Renal cortex interstitium (tissue), 11 donors: ENCODE measurements at regions not wholly inside any gene's neighbourhood (a gene's known extent, or its start where the extent isn't known, plus 50 kb on each side); places are given as distances from the start of the nearest gene placed in this dataset.

Experiments used
- DNase-seq, 11 donors: peaks; one replicate each; pipeline ENCODE4 v3.0.0-alpha.2; 2013; ENCODE audit warnings: low read depth in 9 of 11, low spot score in 4 of 11; ENCODE audit errors: extremely low read depth in 1 of 11

DNA sequence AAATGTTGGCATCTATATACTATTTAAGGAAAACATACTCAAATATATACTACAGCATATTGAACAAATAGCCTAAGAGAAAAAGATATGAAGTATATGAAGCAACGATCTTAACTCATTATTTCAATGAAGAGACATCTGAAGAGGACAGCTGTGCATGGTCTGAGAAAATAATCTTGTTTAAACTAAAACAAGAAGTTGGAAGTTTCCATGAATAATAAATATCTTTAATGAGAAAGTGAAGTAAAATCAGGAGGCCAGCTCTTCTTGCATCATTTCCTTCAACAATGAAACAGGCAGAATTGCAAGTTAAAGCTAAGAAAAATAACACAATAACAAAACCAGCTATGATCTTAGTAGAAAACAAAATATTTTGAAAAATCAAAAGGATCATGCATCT lies 1265.4 kb upstream of the MAP3K7 start:
- peak in 6 of 11 donors; percentile 4 to 37 (median 26) for DNase-seq

DNA sequence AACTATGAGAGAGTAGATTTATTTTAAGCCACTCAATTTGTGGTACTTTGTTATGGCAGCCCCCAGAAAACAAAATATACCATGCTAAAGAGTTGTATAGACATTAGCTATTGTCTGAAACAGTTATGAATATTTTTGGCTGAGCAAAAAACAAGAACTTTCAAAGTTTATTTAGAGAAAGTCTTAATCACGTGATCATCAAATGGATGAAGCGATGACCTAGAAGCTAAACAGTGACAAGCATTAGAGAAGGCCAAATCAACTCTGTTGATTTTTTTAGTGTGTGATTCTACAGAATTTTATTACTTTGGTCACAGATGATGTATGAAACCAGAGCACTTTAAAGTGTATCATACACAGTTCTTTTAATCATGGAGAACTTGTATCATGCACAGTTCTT lies 1247.9 kb upstream of the MAP3K7 start:
- no peak for DNase-seq

DNA sequence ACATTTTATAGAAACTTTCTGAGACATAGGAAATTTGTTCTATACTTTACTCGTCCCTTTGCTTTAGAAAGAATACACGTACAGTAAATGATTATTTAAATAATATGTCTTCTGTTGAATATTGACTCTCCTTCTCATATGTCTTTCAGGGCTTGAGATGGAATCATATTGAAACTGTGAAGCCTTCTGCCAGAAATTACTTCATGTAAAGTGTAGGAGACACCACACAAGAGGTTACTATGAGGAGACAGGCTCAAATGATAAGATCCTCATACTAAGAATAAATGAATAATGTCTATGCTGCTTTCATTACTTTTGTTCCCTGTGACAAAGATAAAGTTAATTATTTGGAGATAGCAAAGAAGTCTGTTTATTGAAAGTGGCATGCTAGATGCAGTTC lies 1240.3 kb upstream of the MAP3K7 start:
- DNase-seq = no peak

DNA sequence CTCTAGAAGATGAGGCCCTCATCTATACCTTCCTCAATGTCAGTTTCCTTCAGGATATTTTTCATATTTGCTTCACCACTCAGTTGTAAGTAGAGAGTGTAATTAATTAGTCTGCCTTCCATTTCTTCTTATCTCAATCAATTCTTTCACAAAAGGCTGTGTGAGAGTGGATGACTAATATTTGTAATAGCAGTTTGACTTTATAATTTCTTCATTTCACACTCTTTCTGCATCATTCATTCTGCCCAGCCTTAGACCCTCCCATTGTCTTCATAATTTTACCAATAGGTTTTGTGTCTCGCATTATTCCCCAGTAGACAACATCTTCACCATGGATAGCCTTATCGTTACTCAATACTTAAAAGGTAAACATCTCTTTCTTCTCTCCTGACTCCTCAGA lies 1239.3 kb upstream of the MAP3K7 start:
- DNase-seq = no peak

DNA sequence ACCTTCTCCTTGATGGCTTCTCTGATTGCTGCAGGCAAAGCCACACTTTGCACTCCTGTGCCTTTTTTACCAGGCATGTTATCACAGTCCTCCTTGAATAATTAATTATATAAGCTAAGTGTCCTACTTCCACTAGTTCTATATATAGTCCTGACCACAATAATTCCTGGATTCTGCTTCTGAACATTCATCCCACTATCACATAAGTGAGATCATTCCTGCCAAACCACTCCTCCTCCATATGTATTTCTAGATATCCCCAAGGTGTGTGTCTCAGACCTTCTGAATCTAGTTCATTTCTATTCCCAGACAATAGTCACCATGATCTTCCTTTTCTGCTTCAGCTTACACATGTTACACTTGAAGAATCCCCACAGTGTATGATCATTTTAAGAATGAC lies 1237.5 kb upstream of the MAP3K7 start:
- no peak for DNase-seq

DNA sequence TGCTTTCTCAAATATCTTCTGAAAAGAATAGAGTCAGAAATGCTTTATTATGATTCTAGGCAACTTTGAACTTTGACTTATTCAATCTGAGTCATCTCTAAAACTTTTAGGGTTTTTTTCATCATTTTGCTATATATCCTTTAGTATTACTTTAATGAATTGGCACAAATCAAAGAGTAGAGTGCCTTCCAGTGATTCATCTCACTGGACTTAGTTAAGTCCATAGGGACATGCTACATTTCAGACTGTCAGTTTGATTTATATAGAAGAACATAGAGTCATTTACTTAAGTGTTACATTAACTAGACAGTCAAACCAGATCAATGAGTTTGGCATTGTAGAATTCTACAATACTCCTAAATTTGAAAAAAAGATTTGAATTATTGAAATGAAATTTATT lies 1235.7 kb upstream of the MAP3K7 start:
- DNase-seq = no peak

DNA sequence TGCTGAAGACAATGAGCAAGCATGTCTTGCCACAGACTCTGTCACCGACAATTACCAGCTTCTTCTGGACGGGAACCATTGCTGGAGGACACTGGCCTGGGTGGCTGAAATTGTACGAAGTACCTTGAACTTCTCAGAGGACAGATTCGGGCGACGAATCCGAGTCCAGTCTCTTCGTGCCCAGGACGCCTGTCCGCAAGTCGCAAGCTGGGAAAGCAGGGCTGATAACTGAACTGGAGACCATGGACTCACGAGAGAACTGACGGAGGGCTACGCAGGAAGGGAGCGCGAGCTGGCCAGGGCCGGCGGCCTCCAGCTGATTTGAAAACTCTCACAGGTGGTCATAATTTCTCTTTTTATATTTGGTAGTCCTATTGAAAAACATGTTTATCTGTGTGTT lies 1229.5 kb upstream of the MAP3K7 start:
- DNase-seq = no peak

DNA sequence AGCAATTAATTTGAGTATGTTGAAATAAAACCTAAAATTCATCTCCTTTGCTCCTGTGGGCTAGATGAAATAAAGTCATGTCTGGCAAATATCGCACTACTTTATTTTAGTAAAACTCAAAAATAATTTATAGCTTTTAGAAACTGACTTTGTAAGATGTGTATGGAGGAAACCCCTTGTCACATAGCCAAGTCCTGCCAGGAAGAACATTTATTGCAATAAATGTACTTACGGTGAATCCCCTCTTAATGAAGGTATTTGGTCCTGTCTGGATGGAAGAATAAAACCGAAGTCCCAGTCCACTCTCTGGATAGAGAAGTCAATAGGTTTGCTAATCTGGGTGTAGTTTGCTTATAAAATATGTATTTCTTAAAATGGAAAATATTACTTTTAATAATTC lies 1226.8 kb upstream of the MAP3K7 start:
- no peak for DNase-seq

DNA sequence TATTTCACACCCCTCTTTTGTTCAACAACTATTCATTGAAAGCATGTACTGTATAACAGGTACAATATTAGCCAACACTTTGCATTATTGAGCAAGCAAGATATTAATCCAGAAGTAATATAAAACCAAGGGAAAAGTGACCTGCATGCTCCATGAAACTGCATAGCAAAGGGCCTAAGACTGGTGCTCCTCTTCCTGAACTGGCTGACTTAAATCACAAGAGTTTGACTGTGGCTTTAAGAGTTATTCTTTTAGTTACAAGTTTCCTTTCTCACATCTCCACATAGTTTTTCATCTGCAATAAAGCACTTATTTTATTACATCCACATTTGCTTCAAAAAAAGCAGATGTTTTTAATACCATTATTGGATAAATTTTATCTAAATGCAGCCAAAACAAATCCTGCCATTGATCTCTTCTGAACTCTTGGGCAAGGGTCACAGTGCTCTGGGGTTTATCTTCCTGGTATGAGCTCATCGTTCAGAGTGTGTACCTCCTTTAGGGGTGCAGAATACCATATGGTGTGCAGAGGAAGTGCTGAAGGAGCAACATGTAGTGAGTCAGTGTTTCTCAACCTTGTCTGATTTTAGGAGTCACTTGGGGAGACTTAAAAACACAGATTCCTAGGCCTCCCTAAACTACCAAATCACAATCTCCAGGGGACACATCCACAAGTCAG lies 1225.9 kb upstream of the MAP3K7 start:
- peak in 6 of 11 donors; percentile 1 to 14 (median 8) for DNase-seq

DNA sequence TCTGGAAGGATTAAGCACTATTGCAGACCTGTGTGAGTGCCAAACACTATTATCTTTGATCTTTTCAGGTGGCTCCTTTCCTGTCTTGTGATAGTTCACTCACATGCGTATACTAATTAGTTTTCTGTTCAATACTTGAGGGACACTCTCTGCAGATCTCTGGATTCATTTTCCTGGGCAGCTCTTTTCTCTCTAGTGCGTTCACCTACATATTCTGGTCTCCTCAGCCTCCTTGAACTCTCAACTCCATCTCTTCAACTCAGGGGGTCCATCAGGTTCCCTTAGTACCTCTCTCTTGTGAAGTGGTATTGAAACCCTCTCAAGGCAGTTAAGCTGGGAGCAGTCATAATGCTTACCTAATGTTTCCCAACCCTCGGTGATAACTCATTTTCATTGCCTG lies 1218.1 kb upstream of the MAP3K7 start:
- no peak for DNase-seq

DNA sequence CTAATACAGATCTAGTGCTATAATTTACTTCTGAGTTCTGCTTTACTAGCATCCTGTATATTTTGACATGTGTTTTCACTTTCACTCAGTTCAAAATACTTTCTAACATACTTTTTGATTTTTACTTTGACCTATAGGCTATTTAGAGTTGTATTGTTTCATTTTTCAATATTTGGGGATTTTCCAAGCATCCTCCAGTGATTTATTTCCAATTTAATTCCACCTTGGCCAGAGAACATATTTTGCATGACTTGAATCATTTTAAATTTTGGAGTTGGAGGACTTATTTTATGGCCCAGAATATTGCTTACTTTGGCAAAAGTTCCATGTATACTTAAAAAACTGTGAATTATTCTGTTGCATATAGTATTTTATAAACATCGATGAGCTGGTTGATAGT lies 1215.6 kb upstream of the MAP3K7 start:
- no peak for DNase-seq

DNA sequence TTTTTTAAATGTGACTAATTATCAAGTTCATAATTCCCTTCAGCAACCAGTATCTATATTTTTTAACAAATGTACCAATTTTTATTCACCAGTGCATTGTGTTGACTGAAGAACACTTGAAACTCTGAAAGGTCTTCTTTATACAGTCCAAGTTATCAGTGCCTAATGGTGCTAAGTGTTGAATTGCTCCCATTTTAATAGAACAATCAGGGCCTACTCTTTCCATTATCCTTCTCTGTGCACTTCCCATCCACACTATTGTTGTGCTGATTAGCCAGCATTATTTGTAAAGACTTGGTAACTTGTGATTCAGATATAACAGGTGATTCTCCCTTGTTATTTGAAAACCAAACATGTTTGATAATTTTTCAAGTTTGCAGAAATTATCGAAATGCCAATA lies 1209.7 kb upstream of the MAP3K7 start:
- DNase-seq = no peak

DNA sequence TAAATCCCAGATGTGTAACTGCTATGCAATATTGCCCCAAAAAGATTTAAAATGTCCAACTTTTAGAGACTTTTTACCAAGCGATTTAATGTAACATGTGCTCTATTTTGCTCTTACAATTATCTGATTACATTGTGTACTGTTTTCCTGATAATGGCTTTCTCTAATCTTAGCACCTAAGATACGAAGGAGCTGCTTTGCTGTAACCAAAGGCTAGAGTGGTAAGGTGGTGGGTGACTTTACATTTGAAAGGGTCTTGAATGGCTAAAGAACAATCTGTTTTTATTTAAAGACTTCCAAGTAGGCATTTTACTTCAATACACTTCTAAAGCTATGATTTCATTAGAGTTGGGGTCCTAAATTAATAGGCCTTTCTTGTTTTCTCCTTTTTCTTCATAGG lies 1201.6 kb upstream of the MAP3K7 start:
- DNase-seq = no peak

DNA sequence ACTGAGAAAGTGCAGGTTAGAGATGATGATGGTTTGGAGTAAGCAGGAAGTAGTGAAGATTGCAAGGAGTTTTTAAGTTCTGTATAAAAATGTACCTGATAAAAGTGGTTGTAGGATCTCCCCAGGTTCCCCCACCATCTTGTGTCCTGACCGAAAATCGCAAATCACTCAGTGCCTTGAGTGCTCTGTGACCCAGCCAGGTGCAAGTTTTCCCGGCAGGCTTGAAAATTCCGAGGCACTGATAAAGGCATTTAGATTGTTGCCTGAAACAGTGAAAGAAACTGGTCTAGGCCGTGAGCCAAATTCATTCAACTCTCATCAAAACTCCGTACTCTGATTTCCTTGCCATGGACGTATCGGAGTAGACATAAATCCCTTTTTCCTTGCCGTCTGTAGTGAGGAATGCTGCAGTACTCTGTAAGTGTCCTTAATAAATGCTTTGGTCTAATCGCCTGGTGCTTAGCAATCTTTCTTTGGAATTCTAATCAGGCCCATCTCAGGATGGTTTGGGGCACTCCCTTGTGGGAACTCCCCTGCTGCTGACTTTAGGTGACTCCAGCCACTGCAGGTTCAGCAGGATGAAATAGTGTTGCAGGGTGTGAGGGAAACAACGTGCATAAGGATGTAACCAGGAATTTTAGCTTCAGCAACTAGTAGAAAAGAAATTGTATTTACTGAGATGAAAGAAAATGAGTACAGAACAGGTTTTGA lies 1199.8 kb upstream of the MAP3K7 start:
- DNase-seq = peak in 1 of 11 donors; percentile 3

DNA sequence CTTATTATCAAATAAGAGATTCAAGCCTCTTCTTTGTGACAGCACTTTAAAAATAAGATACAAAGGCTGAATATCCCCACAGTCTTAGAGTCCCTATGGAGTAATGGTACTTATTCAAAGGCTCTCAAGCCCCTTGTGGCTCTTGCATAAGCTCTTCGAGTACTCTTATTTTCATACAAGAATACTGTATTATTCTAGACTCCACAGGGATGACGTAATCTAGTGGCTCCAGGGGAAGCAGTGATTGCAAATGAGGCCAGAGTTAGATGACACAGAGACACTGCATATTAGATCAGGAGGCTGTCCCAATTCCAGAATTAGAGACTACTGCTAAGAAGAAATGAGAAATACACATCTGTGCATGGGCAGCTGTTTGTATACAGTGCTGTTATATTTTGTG lies 1195.9 kb upstream of the MAP3K7 start:
- DNase-seq = no peak

DNA sequence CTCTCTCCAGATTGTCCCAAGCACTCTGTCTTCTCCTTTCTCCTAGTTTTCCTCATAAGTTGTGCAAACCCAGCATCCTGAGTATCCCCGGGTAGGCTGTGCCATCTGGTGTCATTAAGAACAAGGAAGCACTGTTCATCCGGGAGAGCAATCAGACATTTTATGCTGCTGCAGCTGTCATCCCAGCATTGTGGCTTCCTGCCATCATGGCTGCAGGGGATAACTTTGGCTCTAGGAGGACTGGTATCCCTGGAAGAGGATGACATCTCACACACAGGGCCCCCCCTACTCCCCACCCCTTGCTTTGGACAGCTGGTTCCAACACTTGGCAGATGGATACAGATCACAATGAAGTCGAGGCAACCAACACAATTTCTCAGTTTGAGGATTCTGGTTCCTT lies 1195.1 kb upstream of the MAP3K7 start:
- DNase-seq = no peak

DNA sequence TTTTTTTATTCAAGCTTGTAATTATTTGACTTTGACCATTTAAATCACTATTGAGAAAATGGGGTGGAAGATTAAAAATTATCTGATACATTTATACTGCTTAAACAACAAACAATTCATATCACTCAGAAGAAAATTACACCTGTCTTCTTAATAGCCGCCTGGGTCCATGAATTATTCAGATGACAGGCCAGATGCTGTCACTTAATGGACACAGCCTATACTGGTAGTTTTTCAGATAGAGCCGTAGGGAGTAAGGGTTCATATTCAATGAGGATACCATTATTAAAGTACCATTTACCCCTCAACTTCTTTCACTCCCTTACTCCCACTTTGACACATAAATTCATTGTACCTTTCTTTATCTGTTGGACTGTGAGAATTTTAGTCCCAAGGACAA lies 1193.4 kb upstream of the MAP3K7 start:
- no peak for DNase-seq

DNA sequence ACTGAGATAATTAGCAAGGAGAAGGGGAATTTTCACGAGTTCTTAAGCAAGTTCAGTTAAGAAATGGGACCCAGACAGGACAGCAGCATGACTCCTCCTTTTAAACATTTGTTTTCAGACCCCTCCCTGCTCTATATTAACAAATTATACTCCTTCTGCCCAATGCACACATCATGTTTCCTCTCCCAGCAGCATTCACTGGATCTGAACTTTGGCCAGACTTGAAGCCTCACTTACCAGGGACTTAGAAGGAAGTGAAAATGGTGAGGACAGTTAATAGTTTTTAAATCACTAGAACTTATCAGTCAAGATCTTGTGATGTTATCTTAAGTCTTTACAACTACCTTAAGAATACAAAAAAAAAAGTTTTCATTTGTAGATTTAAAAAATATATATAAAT lies 1174.7 kb upstream of the MAP3K7 start:
- DNase-seq = no peak

DNA sequence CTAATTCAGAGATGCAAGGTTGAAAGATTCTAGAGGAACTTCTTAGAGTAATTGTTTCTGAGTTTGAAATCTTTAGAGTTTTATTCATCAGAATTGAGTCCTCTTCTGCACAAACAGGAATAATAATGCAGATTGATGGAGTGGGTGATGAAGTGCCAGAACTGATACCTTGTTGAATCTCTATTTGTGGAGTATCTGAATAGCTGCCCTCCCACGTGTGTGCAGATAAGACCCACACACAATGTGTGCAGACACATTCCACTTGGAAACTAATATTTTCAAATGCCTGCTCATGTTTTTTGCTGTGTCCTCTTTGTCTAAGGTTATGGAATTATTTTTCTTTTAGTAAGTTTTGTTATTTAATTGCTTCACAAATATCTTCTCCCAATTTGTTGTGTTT lies 1167.8 kb upstream of the MAP3K7 start:
- no peak for DNase-seq

DNA sequence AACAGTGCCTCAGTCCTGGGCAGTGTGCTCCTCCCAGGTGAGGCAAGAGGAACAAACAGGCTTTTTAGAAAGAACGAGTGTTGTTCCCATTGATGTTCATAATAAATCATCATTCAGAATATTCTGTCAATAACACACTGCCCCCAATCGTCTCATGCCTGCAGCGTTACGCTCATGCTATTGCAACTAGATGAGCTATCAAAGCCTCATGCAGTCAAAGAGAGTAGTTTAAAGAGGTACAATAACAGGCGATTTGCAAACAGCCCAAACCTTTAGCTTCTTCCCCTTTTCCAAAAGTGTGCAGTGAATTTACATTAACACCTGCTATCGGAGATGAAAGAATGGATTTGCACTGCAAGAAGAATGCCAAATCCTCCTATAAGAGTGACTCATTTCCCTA lies 1164.7 kb upstream of the MAP3K7 start:
- DNase-seq = no peak

DNA sequence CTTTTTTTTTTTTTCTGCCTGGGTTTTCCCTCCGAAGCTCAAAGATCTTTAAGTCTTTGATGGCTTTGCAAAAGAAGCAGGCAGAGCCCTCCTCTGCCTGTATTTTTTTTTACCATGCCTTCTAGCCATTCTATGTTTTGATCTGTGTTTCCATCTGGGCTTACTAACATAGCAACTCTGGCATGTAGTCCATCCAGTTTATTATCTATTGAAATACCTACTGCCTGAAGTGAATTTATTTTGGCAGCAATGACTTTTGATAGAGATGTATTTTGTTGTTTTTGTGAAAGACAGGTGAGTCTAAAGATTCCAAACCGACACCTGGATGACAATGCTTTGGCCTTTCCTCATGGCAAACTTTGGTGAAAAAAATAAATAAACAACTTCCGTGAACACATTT lies 1157.7 kb upstream of the MAP3K7 start:
- DNase-seq = no peak
